ENCODE measurements at regions not wholly inside any gene's neighbourhood (a gene's known extent, or its start where the extent isn't known, plus 50 kb on each side); places are given as distances from the start of the nearest gene placed in this dataset.

- H3K4me3 ChIP-seq: no peak overlapping the region
- intact Hi-C loops (cut with DNase I, micrococcal nuclease): no loop called here
- ATAC-seq: no peak
- no peaks in the 10 kb centered on the region for H3K9me3 ChIP-seq
- no peaks in the 10 kb centered on the region for H3K36me3 ChIP-seq (ENCODE audit: low read depth)
- TF ChIP-seq, protein P1, sequence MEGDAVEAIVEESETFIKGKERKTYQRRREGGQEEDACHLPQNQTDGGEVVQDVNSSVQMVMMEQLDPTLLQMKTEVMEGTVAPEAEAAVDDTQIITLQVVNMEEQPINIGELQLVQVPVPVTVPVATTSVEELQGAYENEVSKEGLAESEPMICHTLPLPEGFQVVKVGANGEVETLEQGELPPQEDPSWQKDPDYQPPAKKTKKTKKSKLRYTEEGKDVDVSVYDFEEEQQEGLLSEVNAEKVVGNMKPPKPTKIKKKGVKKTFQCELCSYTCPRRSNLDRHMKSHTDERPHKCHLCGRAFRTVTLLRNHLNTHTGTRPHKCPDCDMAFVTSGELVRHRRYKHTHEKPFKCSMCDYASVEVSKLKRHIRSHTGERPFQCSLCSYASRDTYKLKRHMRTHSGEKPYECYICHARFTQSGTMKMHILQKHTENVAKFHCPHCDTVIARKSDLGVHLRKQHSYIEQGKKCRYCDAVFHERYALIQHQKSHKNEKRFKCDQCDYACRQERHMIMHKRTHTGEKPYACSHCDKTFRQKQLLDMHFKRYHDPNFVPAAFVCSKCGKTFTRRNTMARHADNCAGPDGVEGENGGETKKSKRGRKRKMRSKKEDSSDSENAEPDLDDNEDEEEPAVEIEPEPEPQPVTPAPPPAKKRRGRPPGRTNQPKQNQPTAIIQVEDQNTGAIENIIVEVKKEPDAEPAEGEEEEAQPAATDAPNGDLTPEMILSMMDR (IDR thresholded peaks at IDR 0.05): no peak
- no peak for DNase-seq
- H3K4me1 ChIP-seq (ENCODE audit: low read depth): no peaks in the 10 kb centered on the region
These were observed 830.6 kb upstream of the POU3F3 start for GRCh38 chr2:104023306-104023705.

DNA sequence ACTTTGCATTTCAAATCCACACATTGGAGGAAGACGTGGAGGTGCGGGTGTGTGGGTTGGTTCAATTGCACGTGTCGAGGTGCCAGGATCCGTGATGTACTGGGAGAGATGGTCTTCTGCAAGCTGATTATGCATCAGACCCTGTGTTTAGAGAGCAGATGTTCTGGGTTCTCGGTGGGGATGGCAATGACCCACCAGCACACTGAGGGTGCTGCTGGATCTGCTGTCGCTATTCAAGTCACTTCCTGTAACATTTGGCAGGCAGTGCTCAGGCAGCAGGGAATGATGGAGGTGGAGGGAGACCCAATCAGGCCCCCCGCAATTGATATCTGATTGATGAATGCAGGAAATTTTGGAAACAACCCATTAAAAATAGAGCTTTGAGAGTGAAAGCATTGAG lies 830.1 kb upstream of the POU3F3 start:
- H3K36me3 ChIP-seq (ENCODE audit: low read depth): no peaks in the 10 kb centered on the region
- H3K4me3 ChIP-seq: no peak overlapping the region
- intact Hi-C loops (cut with DNase I, micrococcal nuclease): no loop called here
- no peak for DNase-seq
- no peak for ATAC-seq
- TF ChIP-seq, protein P1 (IDR thresholded peaks at IDR 0.05): no peak
- no peaks in the 10 kb centered on the region for H3K4me1 ChIP-seq (ENCODE audit: low read depth)
- no peaks in the 10 kb centered on the region for H3K9me3 ChIP-seq

GRCh38 chr2:104025295-104025694 lies 828.6 kb upstream of the POU3F3 start:
- DNase-seq (no peak), ATAC-seq (no peak)
- TF ChIP-seq, protein P1 (IDR thresholded peaks at IDR 0.05): no peak
- no peaks in the 10 kb centered on the region for H3K9me3 ChIP-seq
- intact Hi-C loops (cut with DNase I, micrococcal nuclease): no loop called here
- no peaks in the 10 kb centered on the region for H3K4me1 ChIP-seq (ENCODE audit: low read depth)
- no peaks in the 10 kb centered on the region for H3K36me3 ChIP-seq (ENCODE audit: low read depth)
- no peak overlapping the region for H3K4me3 ChIP-seq

- no peaks in the 10 kb centered on the region for H3K9me3 ChIP-seq
- intact Hi-C loops (cut with DNase I, micrococcal nuclease): no loop called here
- DNase-seq (no peak), ATAC-seq (no peak)
- TF ChIP-seq, protein P1 (IDR thresholded peaks at IDR 0.05): no peak
- no peaks in the 10 kb centered on the region for H3K4me1 ChIP-seq (ENCODE audit: low read depth)
- H3K4me3 ChIP-seq: no peak overlapping the region
- no peaks in the 10 kb centered on the region for H3K36me3 ChIP-seq (ENCODE audit: low read depth)
These were observed 827.2 kb upstream of the POU3F3 start for GRCh38 chr2:104026725-104027124.

DNA sequence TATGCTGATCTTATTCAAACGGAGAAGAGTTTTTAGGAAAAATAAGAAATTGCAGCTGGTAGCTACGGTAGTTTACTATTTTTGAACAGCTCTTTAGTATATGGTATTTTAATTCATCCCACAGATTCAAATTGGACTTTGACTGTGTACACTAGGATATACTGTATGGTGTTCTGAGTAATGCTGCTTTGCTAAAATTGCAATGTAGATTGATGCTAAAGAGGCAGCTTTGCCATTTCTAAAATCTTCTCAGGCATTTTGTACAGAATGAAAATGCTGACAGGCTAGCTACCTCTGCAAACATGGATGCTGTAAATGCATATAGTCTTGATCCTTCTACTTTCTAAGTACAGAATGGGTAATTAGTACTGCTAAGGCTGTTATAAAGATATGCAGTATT lies 826.6 kb upstream of the POU3F3 start:
- intact Hi-C loops (cut with DNase I, micrococcal nuclease): no loop called here
- ATAC-seq (no peak), DNase-seq (no peak)
- no peak overlapping the region for H3K4me3 ChIP-seq
- H3K4me1 ChIP-seq (ENCODE audit: low read depth): no peaks in the 10 kb centered on the region
- H3K36me3 ChIP-seq (ENCODE audit: low read depth): no peaks in the 10 kb centered on the region
- TF ChIP-seq, protein P1 (IDR thresholded peaks at IDR 0.05): no peak
- no peaks in the 10 kb centered on the region for H3K9me3 ChIP-seq

DNA sequence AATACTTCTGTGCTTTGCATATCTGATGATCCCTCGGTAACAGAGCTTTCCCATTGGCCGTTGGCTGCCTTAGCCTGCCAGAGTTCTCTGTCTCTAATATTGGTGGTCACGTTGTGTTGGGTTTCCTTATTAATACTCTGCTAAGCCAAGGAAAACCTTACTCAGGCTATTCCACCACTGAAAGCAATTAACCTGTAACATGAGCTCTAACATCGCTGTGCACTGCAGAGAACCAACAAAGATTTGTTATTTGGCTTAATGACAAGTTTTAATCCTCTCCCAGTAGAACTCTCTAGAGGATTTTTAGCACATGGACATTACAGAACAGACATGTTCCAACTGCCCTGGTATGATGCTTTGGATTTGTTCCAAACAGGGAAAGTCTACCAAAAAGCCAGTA lies 825.9 kb upstream of the POU3F3 start:
- ATAC-seq: no peak
- TF ChIP-seq, protein P1 (IDR thresholded peaks at IDR 0.05): no peak
- Histone ChIP-seq H3K36me3 (ENCODE audit: low read depth) (no peaks in the 10 kb centered on the region), H3K9me3 (no peaks in the 10 kb centered on the region), H3K4me3 (no peak overlapping the region), H3K4me1 (ENCODE audit: low read depth) (no peaks in the 10 kb centered on the region)
- no peak for DNase-seq
- intact Hi-C loops (cut with DNase I, micrococcal nuclease): no loop called here

All from mucosa of descending colon (tissue), 3 donors.